ENCODE measurements at regions not wholly inside any gene's neighbourhood (a gene's known extent, or its start where the extent isn't known, plus 50 kb on each side); places are given as distances from the start of the nearest gene placed in this dataset.

- TF ChIP-seq CTCF (IDR thresholded peaks at IDR 0.05), result no peak
- Histone ChIP-seq H3K9me3 (no peaks in the 10 kb centered on the region), H3K27ac (no peak overlapping the region), H3K4me1 (ENCODE audit: control insufficient read depth in 1 of 2, low read depth in 2 of 2) (no peaks in the 10 kb centered on the region), H3K27me3 (replicated peaks; ENCODE audit: insufficient read depth) (no peaks in the 10 kb centered on the region), H3K36me3 (no peaks in the 10 kb centered on the region), H3K4me3 (no peak overlapping the region)
- DNase-seq (ENCODE audit: low spot score), result no peak
- ATAC-seq (ENCODE audit: insufficient number of reproducible peaks, low FRiP score, low read depth), result no peak
These were observed 83.8 kb upstream of the ARL4C start for GRCh38 chr2:234580686-234581085.

GRCh38 chr2:234579231-234579962, 82.5 kb upstream of the ARL4C start:
- H3K36me3 ChIP-seq, result no peaks in the 10 kb centered on the region
- H3K9me3 ChIP-seq, result no peaks in the 10 kb centered on the region
- H3K27me3 ChIP-seq (replicated peaks; ENCODE audit: insufficient read depth), result no peaks in the 10 kb centered on the region
- no peak for TF ChIP-seq CTCF (IDR thresholded peaks at IDR 0.05)
- H3K4me3 ChIP-seq, result no peak overlapping the region
- no peaks in the 10 kb centered on the region for H3K4me1 ChIP-seq (ENCODE audit: control insufficient read depth in 1 of 2, low read depth in 2 of 2)
- no peak for DNase-seq (ENCODE audit: low spot score)
- H3K27ac ChIP-seq, result no peak overlapping the region
- ATAC-seq (ENCODE audit: insufficient number of reproducible peaks, low FRiP score, low read depth), result no peak

- Histone ChIP-seq H3K27ac (no peak overlapping the region), H3K9me3 (no peaks in the 10 kb centered on the region), H3K27me3 (replicated peaks; ENCODE audit: insufficient read depth) (no peaks in the 10 kb centered on the region), H3K36me3 (no peaks in the 10 kb centered on the region), H3K4me3 (no peak overlapping the region), H3K4me1 (ENCODE audit: control insufficient read depth in 1 of 2, low read depth in 2 of 2) (no peaks in the 10 kb centered on the region)
- ATAC-seq (ENCODE audit: insufficient number of reproducible peaks, low FRiP score, low read depth), result no peak
- no peak for DNase-seq (ENCODE audit: low spot score)
- no peak for TF ChIP-seq CTCF (IDR thresholded peaks at IDR 0.05)
These were observed 81.5 kb upstream of the ARL4C start for GRCh38 chr2:234578389-234578788.

GRCh38 chr2:234577191-234577590, 80.3 kb upstream of the ARL4C start:
- Histone ChIP-seq H3K36me3 (no peaks in the 10 kb centered on the region), H3K27me3 (replicated peaks; ENCODE audit: insufficient read depth) (no peaks in the 10 kb centered on the region), H3K9me3 (no peaks in the 10 kb centered on the region), H3K4me3 (no peak overlapping the region), H3K4me1 (ENCODE audit: control insufficient read depth in 1 of 2, low read depth in 2 of 2) (no peaks in the 10 kb centered on the region), H3K27ac (no peak overlapping the region)
- DNase-seq (ENCODE audit: low spot score), result no peak
- TF ChIP-seq CTCF (IDR thresholded peaks at IDR 0.05), result no peak
- no peak for ATAC-seq (ENCODE audit: insufficient number of reproducible peaks, low FRiP score, low read depth)

GRCh38 chr2:234571620-234572407, 74.9 kb upstream of the ARL4C start:
- ATAC-seq (ENCODE audit: insufficient number of reproducible peaks, low FRiP score, low read depth) (no peak), DNase-seq (ENCODE audit: low spot score) (no peak)
- no peaks in the 10 kb centered on the region for H3K36me3 ChIP-seq
- H3K27ac ChIP-seq, result no peak overlapping the region
- TF ChIP-seq CTCF (IDR thresholded peaks at IDR 0.05), result no peak
- no peaks in the 10 kb centered on the region for H3K9me3 ChIP-seq
- H3K4me3 ChIP-seq, result no peak overlapping the region
- H3K4me1 ChIP-seq (ENCODE audit: control insufficient read depth in 1 of 2, low read depth in 2 of 2), result no peaks in the 10 kb centered on the region
- no peaks in the 10 kb centered on the region for H3K27me3 ChIP-seq (replicated peaks; ENCODE audit: insufficient read depth)
